ENCODE measurements at regions not wholly inside any gene's neighbourhood (a gene's known extent, or its start where the extent isn't known, plus 50 kb on each side); places are given as distances from the start of the nearest gene placed in this dataset.

DNA sequence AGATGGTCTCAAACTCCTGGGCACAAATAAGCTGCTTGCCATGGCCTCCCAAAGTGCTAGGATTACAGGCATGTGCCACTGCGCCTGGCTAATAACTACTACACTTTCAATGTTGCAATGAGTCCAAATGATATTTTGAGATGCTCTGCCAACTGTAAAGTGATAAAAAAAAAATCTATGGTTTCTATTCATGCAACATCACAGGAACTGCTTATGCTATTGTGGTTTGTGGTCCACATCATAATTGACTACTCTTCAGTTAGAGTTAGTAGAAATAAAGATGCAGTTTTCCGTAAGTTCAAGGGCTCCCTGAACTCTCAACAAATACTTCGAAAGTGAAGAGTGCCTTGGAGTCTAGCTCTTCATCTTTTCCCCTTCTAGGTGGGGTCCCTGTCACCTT, 239.4 kb downstream of the C12orf75 start:
- H3F3A ChIP-seq (ENCODE audit: insufficient read depth, low read length): no peaks in the 10 kb centered on the region
- H3K27me3 ChIP-seq (ENCODE audit: insufficient read depth, low read length): no peaks in the 10 kb centered on the region
- no peak overlapping the region for H3K27ac ChIP-seq (ENCODE audit: low read depth, low read length, poor library complexity, severe bottlenecking)
- H3K9me2 ChIP-seq (ENCODE audit: low read depth, low read length): no peaks in the 10 kb centered on the region
- H3K9ac ChIP-seq (ENCODE audit: low read length): no peak overlapping the region
- H3K4me3 ChIP-seq (ENCODE audit: low read depth, low read length, poor library complexity, severe bottlenecking): no peak overlapping the region
- no peak overlapping the region for H3K4me2 ChIP-seq (ENCODE audit: low read length)
- no peak overlapping the region for H2AFZ ChIP-seq (ENCODE audit: low read length)
- H4K20me1 ChIP-seq (ENCODE audit: insufficient read depth, low read length): no peaks in the 10 kb centered on the region
- H3K4me1 ChIP-seq (ENCODE audit: insufficient read depth, low read length, severe bottlenecking): no peaks in the 10 kb centered on the region
- no peaks in the 10 kb centered on the region for H3K9me3 ChIP-seq (ENCODE audit: low read length)
- no peaks in the 10 kb centered on the region for H3K36me3 ChIP-seq (ENCODE audit: insufficient read depth, low read length)
- H3K79me2 ChIP-seq (ENCODE audit: insufficient read depth, low read length): no peaks in the 10 kb centered on the region
- TF ChIP-seq EZH2 (IDR thresholded peaks at IDR 0.05; ENCODE audit: borderline replicate concordance, low read length): no peak
- TF ChIP-seq, protein P1, sequence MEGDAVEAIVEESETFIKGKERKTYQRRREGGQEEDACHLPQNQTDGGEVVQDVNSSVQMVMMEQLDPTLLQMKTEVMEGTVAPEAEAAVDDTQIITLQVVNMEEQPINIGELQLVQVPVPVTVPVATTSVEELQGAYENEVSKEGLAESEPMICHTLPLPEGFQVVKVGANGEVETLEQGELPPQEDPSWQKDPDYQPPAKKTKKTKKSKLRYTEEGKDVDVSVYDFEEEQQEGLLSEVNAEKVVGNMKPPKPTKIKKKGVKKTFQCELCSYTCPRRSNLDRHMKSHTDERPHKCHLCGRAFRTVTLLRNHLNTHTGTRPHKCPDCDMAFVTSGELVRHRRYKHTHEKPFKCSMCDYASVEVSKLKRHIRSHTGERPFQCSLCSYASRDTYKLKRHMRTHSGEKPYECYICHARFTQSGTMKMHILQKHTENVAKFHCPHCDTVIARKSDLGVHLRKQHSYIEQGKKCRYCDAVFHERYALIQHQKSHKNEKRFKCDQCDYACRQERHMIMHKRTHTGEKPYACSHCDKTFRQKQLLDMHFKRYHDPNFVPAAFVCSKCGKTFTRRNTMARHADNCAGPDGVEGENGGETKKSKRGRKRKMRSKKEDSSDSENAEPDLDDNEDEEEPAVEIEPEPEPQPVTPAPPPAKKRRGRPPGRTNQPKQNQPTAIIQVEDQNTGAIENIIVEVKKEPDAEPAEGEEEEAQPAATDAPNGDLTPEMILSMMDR (IDR thresholded peaks at IDR 0.05; ENCODE audit: low read length): no peak

DNA sequence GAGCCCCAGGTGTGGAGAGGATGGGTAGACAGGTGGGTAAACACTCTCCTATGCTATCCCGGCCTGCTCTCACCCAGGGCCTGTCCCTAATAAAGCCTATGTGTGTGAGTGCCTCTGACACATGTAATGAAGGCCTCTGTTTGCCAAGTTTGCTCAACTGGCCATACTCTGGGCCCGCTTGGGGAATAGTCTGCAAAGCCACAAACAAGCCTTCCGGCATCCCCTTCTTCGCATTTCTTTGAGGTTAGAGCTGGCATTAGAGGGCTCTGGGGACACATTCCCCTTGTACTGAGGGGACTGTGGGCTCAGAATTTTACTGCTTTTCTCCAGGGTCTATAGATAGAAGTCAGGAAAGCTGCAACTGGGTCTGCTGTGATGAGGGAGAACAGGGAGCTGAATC, 240.5 kb downstream of the C12orf75 start:
- Histone ChIP-seq H3K9me3 (ENCODE audit: low read length) (no peaks in the 10 kb centered on the region), H3F3A (ENCODE audit: insufficient read depth, low read length) (no peaks in the 10 kb centered on the region), H3K27ac (ENCODE audit: low read depth, low read length, poor library complexity, severe bottlenecking) (no peak overlapping the region), H2AFZ (ENCODE audit: low read length) (no peak overlapping the region), H3K27me3 (ENCODE audit: insufficient read depth, low read length) (no peaks in the 10 kb centered on the region), H3K9ac (ENCODE audit: low read length) (no peak overlapping the region), H3K79me2 (ENCODE audit: insufficient read depth, low read length) (no peaks in the 10 kb centered on the region), H3K4me2 (ENCODE audit: low read length) (no peak overlapping the region), H3K4me3 (ENCODE audit: low read depth, low read length, poor library complexity, severe bottlenecking) (no peak overlapping the region), H3K4me1 (ENCODE audit: insufficient read depth, low read length, severe bottlenecking) (no peaks in the 10 kb centered on the region), H3K36me3 (ENCODE audit: insufficient read depth, low read length) (no peaks in the 10 kb centered on the region), H3K9me2 (ENCODE audit: low read depth, low read length) (no peaks in the 10 kb centered on the region), H4K20me1 (ENCODE audit: insufficient read depth, low read length) (no peaks in the 10 kb centered on the region)
- TF ChIP-seq, protein P1 (IDR thresholded peaks at IDR 0.05; ENCODE audit: low read length): no peak
- no peak for TF ChIP-seq EZH2 (IDR thresholded peaks at IDR 0.05; ENCODE audit: borderline replicate concordance, low read length)

DNA sequence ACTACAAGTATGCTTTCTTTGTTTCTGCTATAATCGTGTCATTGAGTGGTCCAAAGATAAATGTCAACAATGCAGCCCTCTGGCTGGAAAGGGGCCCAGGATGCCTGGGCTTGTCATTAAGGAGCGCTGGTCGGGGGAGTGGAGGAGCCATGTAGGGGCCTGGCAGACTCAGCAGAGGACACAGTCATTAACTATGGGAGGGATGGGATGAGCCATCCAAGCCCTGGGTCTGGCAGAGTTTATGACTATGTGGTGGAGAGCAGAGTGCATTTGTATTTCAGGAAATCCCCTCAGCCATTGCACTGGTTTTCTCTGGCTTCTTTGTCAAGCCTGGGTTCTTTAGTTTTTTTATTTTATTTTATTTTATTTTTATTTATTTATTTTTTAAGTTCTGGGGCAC, 243.1 kb downstream of the C12orf75 start:
- Histone ChIP-seq H3K27me3 (ENCODE audit: insufficient read depth, low read length) (no peaks in the 10 kb centered on the region), H3K9ac (ENCODE audit: low read length) (no peak overlapping the region), H3K9me3 (ENCODE audit: low read length) (no peaks in the 10 kb centered on the region), H3K27ac (ENCODE audit: low read depth, low read length, poor library complexity, severe bottlenecking) (no peak overlapping the region), H3K79me2 (ENCODE audit: insufficient read depth, low read length) (no peaks in the 10 kb centered on the region), H3K9me2 (ENCODE audit: low read depth, low read length) (no peaks in the 10 kb centered on the region), H3K4me3 (ENCODE audit: low read depth, low read length, poor library complexity, severe bottlenecking) (no peak overlapping the region), H3K4me2 (ENCODE audit: low read length) (no peak overlapping the region), H3F3A (ENCODE audit: insufficient read depth, low read length) (no peaks in the 10 kb centered on the region), H3K36me3 (ENCODE audit: insufficient read depth, low read length) (no peaks in the 10 kb centered on the region), H3K4me1 (ENCODE audit: insufficient read depth, low read length, severe bottlenecking) (no peaks in the 10 kb centered on the region), H4K20me1 (ENCODE audit: insufficient read depth, low read length) (no peaks in the 10 kb centered on the region), H2AFZ (ENCODE audit: low read length) (no peak overlapping the region)
- TF ChIP-seq, protein P1 (IDR thresholded peaks at IDR 0.05; ENCODE audit: low read length): no peak
- no peak for TF ChIP-seq EZH2 (IDR thresholded peaks at IDR 0.05; ENCODE audit: borderline replicate concordance, low read length)

Measured in OCI-LY1 (cell line).